Osteoblast (primary cell): ENCODE measurements at regions not wholly inside any gene's neighbourhood (a gene's known extent, or its start where the extent isn't known, plus 50 kb on each side); places are given as distances from the start of the nearest gene placed in this dataset.

Experiments used
- DNase-seq: peaks from one replicate; pipeline ENCODE4 v3.0.0; 2011; ENCODE audit warnings: low spot score, mixed read lengths; ENCODE audit not compliant: insufficient read length; ENCODE audit errors: missing footprints
- H2AFZ ChIP-seq: 2 replicates; pipeline ENCODE4 v1.6.0; 2011; ENCODE audit warnings: mild to moderate bottlenecking, low read length
- H3K27ac ChIP-seq: 2 replicates; pipeline ENCODE4 v1.5.1; 2011; ENCODE audit warnings: mild to moderate bottlenecking, low read depth, low read length, moderate library complexity
- H3K27me3 ChIP-seq: 2 replicates; pipeline ENCODE4 v1.6.0; 2012; ENCODE audit warnings: mild to moderate bottlenecking, control low read depth, inconsistent platforms, low read length, moderate library complexity; ENCODE audit not compliant: insufficient read depth
- H3K36me3 ChIP-seq: 2 replicates; pipeline ENCODE4 v1.5.1; 2011; ENCODE audit warnings: mild to moderate bottlenecking, low read length, control low read depth, moderate library complexity; ENCODE audit not compliant: insufficient read depth
- H3K4me1 ChIP-seq: 2 replicates; pipeline ENCODE4 v1.5.1; 2011; ENCODE audit warnings: mild to moderate bottlenecking, low read length, control low read depth, moderate library complexity; ENCODE audit not compliant: insufficient read depth
- H3K4me2 ChIP-seq: 2 replicates; pipeline ENCODE4 v1.6.0; 2011; ENCODE audit warnings: mild to moderate bottlenecking, low read length; ENCODE audit not compliant: insufficient read depth
- H3K4me3 ChIP-seq: fragments of 200-600 bp; sonication (generic); 3 replicates; pipeline ENCODE4 v1.5.1; 2012; ENCODE audit warnings: mild to moderate bottlenecking, low read length, inconsistent platforms; ENCODE audit not compliant: insufficient read depth
- H3K79me2 ChIP-seq: 2 replicates; pipeline ENCODE4 v1.6.0; 2012; ENCODE audit warnings: mild to moderate bottlenecking, low read length, control low read depth, inconsistent platforms; ENCODE audit not compliant: insufficient read depth
- H3K9me3 ChIP-seq: 2 replicates; pipeline ENCODE4 v1.5.1; 2011; ENCODE audit warnings: low read depth, low read length, control low read depth
- H4K20me1 ChIP-seq: 2 replicates; pipeline ENCODE4 v1.6.0; 2012; ENCODE audit warnings: mild to moderate bottlenecking, low read length, control low read depth; ENCODE audit not compliant: insufficient read depth
- CTCF ChIP-seq: IDR thresholded peaks from 2 replicates; pipeline ENCODE4 v1.5.1; 2011; ENCODE audit warnings: mild to moderate bottlenecking, low read depth, low read length, moderate library complexity; ENCODE audit errors: extremely low read depth

GRCh38 chr1:63710308-63710707 is 63.5 kb upstream of the ROR1 start:
- Histone ChIP-seq H3K79me2 (no peaks in the 10 kb centered on the region), H3K4me3 (no peak overlapping the region), H3K9me3 (no peaks in the 10 kb centered on the region), H3K4me2 (no peak overlapping the region), H3K4me1 (peaks cover 10% of the 10 kb centered on the region), H4K20me1 (no peaks in the 10 kb centered on the region), H3K36me3 (no peaks in the 10 kb centered on the region), H3K27ac (no peak overlapping the region), H3K27me3 (no peaks in the 10 kb centered on the region), H2AFZ (no peak overlapping the region)
- no peak for TF ChIP-seq CTCF
- DNase-seq, result no peak

GRCh38 chr1:63710761-63711380 is 62.9 kb upstream of the ROR1 start:
- H3K36me3 ChIP-seq, result no peaks in the 10 kb centered on the region
- no peak for TF ChIP-seq CTCF
- H3K4me1 ChIP-seq, result peaks cover 10% of the 10 kb centered on the region
- no peaks in the 10 kb centered on the region for H3K9me3 ChIP-seq
- H3K4me3 ChIP-seq, result no peak overlapping the region
- H4K20me1 ChIP-seq, result no peaks in the 10 kb centered on the region
- no peak overlapping the region for H3K4me2 ChIP-seq
- H2AFZ ChIP-seq, result no peak overlapping the region
- no peak for DNase-seq
- H3K27ac ChIP-seq, result no peak overlapping the region
- no peaks in the 10 kb centered on the region for H3K27me3 ChIP-seq
- no peaks in the 10 kb centered on the region for H3K79me2 ChIP-seq

- H4K20me1 ChIP-seq, result no peaks in the 10 kb centered on the region
- no peak for TF ChIP-seq CTCF
- H3K27ac ChIP-seq, result no peak overlapping the region
- H3K4me1 ChIP-seq, result peaks cover 10% of the 10 kb centered on the region
- DNase-seq, result no peak
- H3K27me3 ChIP-seq, result no peaks in the 10 kb centered on the region
- no peaks in the 10 kb centered on the region for H3K9me3 ChIP-seq
- H3K4me3 ChIP-seq, result no peak overlapping the region
- no peak overlapping the region for H2AFZ ChIP-seq
- no peaks in the 10 kb centered on the region for H3K36me3 ChIP-seq
- no peak overlapping the region for H3K4me2 ChIP-seq
- no peaks in the 10 kb centered on the region for H3K79me2 ChIP-seq
These were observed 60.8 kb upstream of the ROR1 start for GRCh38 chr1:63713041-63713440.

- Histone ChIP-seq H3K4me3 (no peak overlapping the region), H3K27ac (peak overlapping the region; percentile 7), H3K27me3 (no peaks in the 10 kb centered on the region), H3K9me3 (no peaks in the 10 kb centered on the region), H3K36me3 (no peaks in the 10 kb centered on the region), H4K20me1 (no peaks in the 10 kb centered on the region), H3K79me2 (no peaks in the 10 kb centered on the region), H3K4me1 (peaks cover 10% of the 10 kb centered on the region), H2AFZ (no peak overlapping the region), H3K4me2 (peak overlapping the region; percentile 45)
- DNase-seq, result peak; percentile 88
- no peak for TF ChIP-seq CTCF
These were observed 60.0 kb upstream of the ROR1 start for GRCh38 chr1:63713627-63714481.
